22Rv1 (cell line): ENCODE measurements at regions not wholly inside any gene's neighbourhood (a gene's known extent, or its start where the extent isn't known, plus 50 kb on each side); places are given as distances from the start of the nearest gene placed in this dataset.

Source experiments
- CTCF ChIP-seq: fragments of 450-650 bp; IDR thresholded peaks from 2 replicates; pipeline ENCODE4 v1.5.1; 2017; ENCODE audit warnings: mild to moderate bottlenecking
- ZFX ChIP-seq: fragments of 450-650 bp; IDR thresholded peaks from 2 replicates; pipeline ENCODE4 v1.6.1; 2017; ENCODE audit warnings: antibody characterized with exemption, borderline replicate concordance

DNA sequence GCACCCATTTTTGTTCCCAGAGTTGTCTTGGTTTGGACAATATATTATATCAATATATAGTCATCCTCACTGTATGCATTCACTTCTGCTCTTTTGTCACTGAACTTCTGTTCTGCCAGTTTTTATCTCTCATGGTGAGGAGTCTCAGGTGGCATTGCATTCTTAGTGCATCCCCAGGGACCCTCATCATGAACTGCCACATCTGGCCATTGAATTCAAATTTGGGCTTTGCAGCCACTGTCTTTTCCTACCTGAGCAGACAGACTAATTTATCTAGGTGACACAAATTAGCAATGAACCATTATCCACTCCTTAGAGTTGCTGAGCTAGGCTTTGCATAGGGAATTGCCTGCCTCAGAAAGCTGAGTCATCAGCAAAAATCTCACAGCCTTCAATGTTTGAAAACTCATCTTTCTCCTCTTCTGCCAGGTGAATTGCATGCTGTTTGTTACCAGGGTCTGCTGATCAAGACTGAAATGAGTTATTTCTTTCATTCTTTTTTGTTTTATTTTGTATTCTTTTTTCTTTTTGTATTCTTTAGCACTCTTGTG, 316.8 kb upstream of the MTPN start:
- TF ChIP-seq CTCF (no peak), ZFX (no peak)
